HepG2 (cell line): ENCODE measurements at regions not wholly inside any gene's neighbourhood (a gene's known extent, or its start where the extent isn't known, plus 50 kb on each side); places are given as distances from the start of the nearest gene placed in this dataset.

Source experiments
- ATAC-seq: fragments of 200-7000 bp; cut with Tn5 transposase; 3 replicates; pipeline ENCODE4 v1.9.1; 2020; ENCODE audit warnings: mild to moderate bottlenecking, moderate library complexity
- BruUV-seq: library from RNA; stranded (reverse); fragments of 400-500 nt; replicated peaks from 2 replicates; lab custom pipeline; 2021; lab: Mats Ljungman, UMichigan
- CTCF ChIA-PET: fragments of 300-600 bp; formaldehyde crosslinking; extraction: SDS; loops from one replicate; lab custom pipeline; 2021; ENCODE audit warnings: low total read pairs, inconsistent platforms, low intra/inter-chr PET ratio; lab: Yijun Ruan, JAX
- POLR2A ChIA-PET: fragments of 350-600 bp; sonication (Branson Sonifier 250); formaldehyde crosslinking; loops from one replicate; lab custom pipeline; 2020; ENCODE audit warnings: antibody characterized with exemption, inconsistent platforms; lab: Yijun Ruan, JAX
- DNase-seq: peaks from one replicate; pipeline ENCODE4 v3.0.0-alpha.2; 2015; ENCODE audit warnings: low spot score
- FAIRE-seq: peaks from 3 replicates; lab custom pipeline; 2011; peaks lifted over from hg19 to GRCh38; lab: Jason Lieb, UNC
- H2AFZ ChIP-seq: one replicate; pipeline ENCODE4 v1.6.1; 2011; ENCODE audit warnings: low read length, inconsistent platforms
- H3K27ac ChIP-seq: fragments of 300-600 bp; 3 replicates; pipeline ENCODE4 v1.8.0; 2011; ENCODE audit warnings: mixed run types, mild to moderate bottlenecking, mixed read lengths, low read length, inconsistent platforms; ENCODE audit not compliant: insufficient read depth; ENCODE audit errors: extremely low read length
- H3K27me3 ChIP-seq, 2 experiments: fragments of 200-600 bp in 1 of 2; 2 replicates in 1 of 2; 3 replicates in 1 of 2; pipeline versions ENCODE4 v1.6.0 to v1.8.0; 2011; ENCODE audit warnings: low read length in 2 of 2, mild to moderate bottlenecking in 2 of 2, moderate library complexity in 2 of 2, inconsistent platforms in 1 of 2; ENCODE audit not compliant: insufficient read depth in 2 of 2, control insufficient read depth in 1 of 2
- H3K36me3 ChIP-seq, 2 experiments: fragments of 200-600 bp in 1 of 2; replicated peaks in 1 of 2; 2 replicates in 1 of 2; 3 replicates in 1 of 2; pipeline versions ENCODE4 v1.5.1 to v1.8.0; 2011; ENCODE audit warnings: low read length in 2 of 2, inconsistent platforms in 1 of 2; ENCODE audit not compliant: insufficient read depth in 2 of 2, control insufficient read depth in 1 of 2
- H3K4me1 ChIP-seq: 2 replicates; pipeline ENCODE4 v1.5.1; 2012; ENCODE audit warnings: low read length, inconsistent platforms; ENCODE audit not compliant: insufficient read depth
- H3K4me2 ChIP-seq: 2 replicates; pipeline ENCODE4 v1.6.0; 2011; ENCODE audit warnings: low read depth, low read length, inconsistent platforms
- H3K4me3 ChIP-seq, 3 experiments: fragments of 200-600 bp in 1 of 3; sonication (generic), shearing (Covaris generic) in 1 of 3; replicated peaks in 1 of 3; 2 replicates each; pipeline ENCODE4 v1.5.1; 2011 to 2016; ENCODE audit warnings: low read length in 3 of 3, inconsistent platforms in 2 of 3, low read depth in 2 of 3, mild to moderate bottlenecking in 2 of 3, control low read depth in 1 of 3, mixed read lengths in 1 of 3; ENCODE audit not compliant: insufficient read depth in 1 of 3
- H3K79me2 ChIP-seq: one replicate; pipeline ENCODE4 v1.6.1; 2011; ENCODE audit warnings: low read length, inconsistent platforms; ENCODE audit not compliant: insufficient read depth
- H3K9ac ChIP-seq: 2 replicates; pipeline ENCODE4 v1.6.0; 2011; ENCODE audit warnings: mild to moderate bottlenecking, low read depth, low read length, inconsistent platforms; ENCODE audit not compliant: insufficient read depth
- H3K9me3 ChIP-seq: 2 replicates; pipeline ENCODE4 v1.5.1; 2012; ENCODE audit warnings: mild to moderate bottlenecking, low read length
- H4K20me1 ChIP-seq: 2 replicates; pipeline ENCODE4 v1.6.0; 2011; ENCODE audit warnings: inconsistent platforms, mild to moderate bottlenecking, low read length, moderate library complexity; ENCODE audit not compliant: insufficient read depth
- ATAD3A ChIP-seq: sonication (generic); formaldehyde crosslinking; IDR thresholded peaks from 2 replicates; pipeline ENCODE4 v1.4.0; 2020; ENCODE audit warnings: missing genetic modification reagents
- CAMTA2 ChIP-seq: sonication (generic); formaldehyde crosslinking; IDR thresholded peaks from 2 replicates; pipeline ENCODE4 v1.4.0; 2020; ENCODE audit warnings: mild to moderate bottlenecking, missing genetic modification reagents, borderline replicate concordance
- DMAP1 ChIP-seq: IDR thresholded peaks from 2 replicates; pipeline ENCODE4 v1.6.1; 2016
- FOXK2 ChIP-seq: fragments of 450-650 bp; IDR thresholded peaks from 2 replicates; pipeline ENCODE4 v1.6.1; 2016
- HCFC1 ChIP-seq: fragments of 150-350 bp; IDR thresholded peaks from 2 replicates; pipeline ENCODE4 v1.6.1; 2014; ENCODE audit warnings: low read depth, low read length
- JDP2 ChIP-seq: sonication (generic); formaldehyde crosslinking; IDR thresholded peaks from 2 replicates; pipeline ENCODE4 v1.8.1; 2022; ENCODE audit warnings: missing genetic modification reagents, borderline replicate concordance
- KLF13 ChIP-seq: sonication (generic); formaldehyde crosslinking; IDR thresholded peaks from 2 replicates; pipeline ENCODE4 v1.4.0; 2020; ENCODE audit warnings: mild to moderate bottlenecking, missing genetic modification reagents
- MTA3 ChIP-seq: sonication (generic); formaldehyde crosslinking; IDR thresholded peaks from 2 replicates; pipeline ENCODE4 v1.4.0; 2020; ENCODE audit warnings: missing genetic modification reagents
- MYC ChIP-seq: sonication (generic); formaldehyde crosslinking; IDR thresholded peaks from 2 replicates; pipeline ENCODE4 v1.9.0; 2021; ENCODE audit warnings: missing genetic modification reagents, borderline replicate concordance
- MYNN ChIP-seq: sonication (generic); formaldehyde crosslinking; IDR thresholded peaks from 2 replicates; pipeline ENCODE4 v1.4.0; 2020; ENCODE audit warnings: mild to moderate bottlenecking, low read depth, missing genetic modification reagents
- NCOA2 ChIP-seq: sonication (generic); formaldehyde crosslinking; IDR thresholded peaks from 2 replicates; pipeline ENCODE4 v1.8.0; 2022; ENCODE audit warnings: inconsistent platforms
- NONO ChIP-seq, 2 experiments: fragments of 450-650 bp in 1 of 2; sonication (generic) in 1 of 2; formaldehyde crosslinking in 1 of 2; IDR thresholded peaks in 1 of 2; conservative IDR thresholded peaks in 1 of 2; 2 replicates each; pipeline versions ENCODE4 v1.6.1 to v1.8.0; 2017 to 2022; ENCODE audit warnings: mild to moderate bottlenecking in 1 of 2, missing genetic modification reagents in 1 of 2, moderate library complexity in 1 of 2
- RAD21 ChIP-seq: fragments of 450-650 bp; formaldehyde crosslinking; IDR thresholded peaks from 2 replicates; pipeline ENCODE4 v1.5.0; 2020; ENCODE audit warnings: mild to moderate bottlenecking
- ZFP36 ChIP-seq: fragments of 150-350 bp; IDR thresholded peaks from 2 replicates; pipeline ENCODE4 v1.6.1; 2018; ENCODE audit warnings: borderline replicate concordance, low read length, low read depth; ENCODE audit not compliant: partially characterized antibody
- ZNF12 ChIP-seq: sonication (generic); formaldehyde crosslinking; IDR thresholded peaks from 2 replicates; pipeline ENCODE4 v1.5.0; 2020; ENCODE audit warnings: missing genetic modification reagents
- ZNF136 ChIP-seq: sonication (generic); formaldehyde crosslinking; IDR thresholded peaks from 2 replicates; pipeline ENCODE4 v1.8.1; 2022; ENCODE audit warnings: low read depth, mild to moderate bottlenecking, moderate library complexity, missing genetic modification reagents
- ZNF33B ChIP-seq: sonication (generic); formaldehyde crosslinking; IDR thresholded peaks from 2 replicates; pipeline ENCODE4 v1.5.1; 2020; ENCODE audit warnings: mild to moderate bottlenecking, missing genetic modification reagents
- ZNF547 ChIP-seq: sonication (generic); formaldehyde crosslinking; IDR thresholded peaks from 2 replicates; pipeline ENCODE4 v1.5.1; 2020; ENCODE audit warnings: mild to moderate bottlenecking, missing genetic modification reagents
- WGBS: methylation state at CpG from one replicate; pipeline ENCODE4 v1.1.6; 2017; ENCODE audit warnings: low lambda C conversion rate; 5-methylcytosine and 5-hydroxymethylcytosine counted together
- in situ Hi-C: cut with HindIII; loops from 2 replicates; pipeline ENCODE4 v1.10.0; 2017; ENCODE audit warnings: low pct_unique_long_range_greater_than_20kb; ENCODE audit not compliant: extremely low pct_ligation_motif_present
- intact Hi-C: fragments of 100-400 bp; cut with micrococcal nuclease; formaldehyde crosslinking; loops from one replicate; pipeline ENCODE4 v1.10.0; 2022; ENCODE audit not compliant: unreplicated experiment
- TF ChIP-seq, protein P1 (sequence below): sonication (generic); formaldehyde crosslinking; IDR thresholded peaks from 2 replicates; pipeline ENCODE4 v1.8.0; 2022; ENCODE audit warnings: mild to moderate bottlenecking, missing genetic modification reagents, moderate library complexity
- TF ChIP-seq, protein P2 (sequence below): sonication (generic); formaldehyde crosslinking; IDR thresholded peaks from 2 replicates; pipeline ENCODE4 v1.4.0; 2020; ENCODE audit warnings: missing genetic modification reagents

DNA sequence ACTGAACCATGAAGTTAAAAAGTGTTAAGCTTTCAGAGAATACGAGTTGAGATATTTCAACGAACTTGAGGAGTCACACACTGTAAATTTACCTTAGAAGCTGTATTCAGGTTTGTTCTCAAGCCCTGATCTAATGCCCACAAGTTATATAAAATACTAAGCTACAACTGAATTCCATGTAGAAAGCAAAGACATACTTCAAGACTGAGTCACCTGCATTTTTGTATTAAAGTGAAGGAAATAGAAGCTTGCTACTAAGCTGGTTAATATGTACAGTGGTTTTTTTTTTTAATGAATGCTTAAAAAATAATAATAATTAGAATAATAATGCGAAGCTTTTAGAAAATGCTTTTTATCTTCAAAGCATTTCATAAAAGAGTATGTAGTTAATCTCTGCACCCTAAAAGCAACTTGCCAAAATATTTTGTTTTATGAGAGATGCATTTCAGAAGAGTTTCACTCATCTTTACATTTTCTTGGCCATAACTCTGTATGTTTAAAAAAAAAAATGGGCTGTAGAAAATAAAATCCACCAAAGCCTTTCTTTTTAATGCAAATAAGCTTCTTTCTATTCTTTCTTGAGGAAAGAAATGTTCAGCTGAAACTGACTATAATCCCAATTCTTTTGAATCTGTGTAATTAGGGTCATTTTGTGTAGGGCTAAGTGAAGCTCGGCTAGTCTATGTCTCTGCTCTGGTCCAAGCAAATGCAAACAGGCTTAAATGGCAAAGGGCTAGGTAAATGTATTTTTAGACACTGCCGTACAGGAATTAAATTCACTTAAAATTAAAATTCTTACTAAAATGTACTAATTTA lies 1047.5 kb upstream of the FLRT2 start:
- no peak overlapping the region for H3K4me2 ChIP-seq
- 21% methylated on average over 5 of the region's 5 CpGs for WGBS
- no peak for TF ChIP-seq ATAD3A
- no peak for TF ChIP-seq HCFC1
- no peak for TF ChIP-seq JDP2 (CRISPR knock-in tag)
- TF ChIP-seq ZNF33B (CRISPR knock-in tag), result no peak
- no peak for TF ChIP-seq ZFP36
- TF ChIP-seq, protein P1, sequence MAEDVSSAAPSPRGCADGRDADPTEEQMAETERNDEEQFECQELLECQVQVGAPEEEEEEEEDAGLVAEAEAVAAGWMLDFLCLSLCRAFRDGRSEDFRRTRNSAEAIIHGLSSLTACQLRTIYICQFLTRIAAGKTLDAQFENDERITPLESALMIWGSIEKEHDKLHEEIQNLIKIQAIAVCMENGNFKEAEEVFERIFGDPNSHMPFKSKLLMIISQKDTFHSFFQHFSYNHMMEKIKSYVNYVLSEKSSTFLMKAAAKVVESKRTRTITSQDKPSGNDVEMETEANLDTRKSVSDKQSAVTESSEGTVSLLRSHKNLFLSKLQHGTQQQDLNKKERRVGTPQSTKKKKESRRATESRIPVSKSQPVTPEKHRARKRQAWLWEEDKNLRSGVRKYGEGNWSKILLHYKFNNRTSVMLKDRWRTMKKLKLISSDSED (CRISPR knock-in tag), result no peak
- TF ChIP-seq ZNF136 (CRISPR knock-in tag), result no peak
- no peak for TF ChIP-seq ZNF12
- DNase-seq (no peak), FAIRE-seq (no peak), ATAC-seq (no peak)
- ChIA-PET CTCF (no interaction called here), POLR2A (no interaction called here)
- no peaks in the 10 kb centered on the region for H3K4me1 ChIP-seq
- H2AFZ ChIP-seq, result no peak overlapping the region
- no peak overlapping the region for H3K27ac ChIP-seq
- H3K36me3 ChIP-seq, result no peaks in the 10 kb centered on the region
- no peaks in the 10 kb centered on the region for H3K27me3 ChIP-seq
- H3K9ac ChIP-seq, result no peak overlapping the region
- in situ Hi-C loops, result no loop called here
- no peak overlapping the region for H3K4me3 ChIP-seq
- H4K20me1 ChIP-seq, result no peaks in the 10 kb centered on the region
- BruUV-seq, result no TSS peak
- no peaks in the 10 kb centered on the region for H3K79me2 ChIP-seq
- intact Hi-C loops, result no loop called here
- peaks cover 49% of the 10 kb centered on the region for H3K9me3 ChIP-seq

DNA sequence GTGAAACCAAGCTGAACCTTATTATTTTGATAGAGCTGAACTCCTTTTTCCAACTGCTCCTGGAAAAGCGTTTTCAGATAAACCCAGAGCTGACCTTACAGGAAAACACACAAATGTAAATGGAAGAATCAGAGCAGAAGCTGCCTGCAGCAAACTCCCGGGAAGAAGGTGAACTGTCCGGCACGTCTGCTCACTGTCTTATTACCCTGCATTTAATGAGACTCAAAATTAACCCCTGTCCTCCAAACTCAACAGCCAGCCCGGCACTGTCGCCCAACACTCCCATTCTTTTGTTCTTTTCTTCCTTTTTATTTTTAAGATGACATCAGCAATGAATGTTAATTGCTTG lies 1046.9 kb upstream of the FLRT2 start:
- CTCF ChIA-PET, result no interaction called here
- H4K20me1 ChIP-seq, result no peaks in the 10 kb centered on the region
- no TSS peak for BruUV-seq
- no peak overlapping the region for H2AFZ ChIP-seq
- H3K9me3 ChIP-seq, result peaks cover 50% of the 10 kb centered on the region
- FAIRE-seq, result no peak
- in situ Hi-C loops, result no loop called here
- no peak overlapping the region for H3K9ac ChIP-seq
- H3K4me3 ChIP-seq, result no peak overlapping the region
- POLR2A ChIA-PET, result no interaction called here
- no peak for DNase-seq
- H3K4me1 ChIP-seq, result no peaks in the 10 kb centered on the region
- H3K79me2 ChIP-seq, result no peaks in the 10 kb centered on the region
- H3K36me3 ChIP-seq, result no peaks in the 10 kb centered on the region
- no peaks in the 10 kb centered on the region for H3K27me3 ChIP-seq
- H3K4me2 ChIP-seq, result no peak overlapping the region
- H3K27ac ChIP-seq, result no peak overlapping the region
- 2% methylated on average over 6 of the region's 6 CpGs for WGBS
- no peak for ATAC-seq
- intact Hi-C loops, result no loop called here
- TF ChIP-seq CAMTA2 (CRISPR knock-in tag) (no peak), NONO (IDR thresholded peaks at IDR 0.05) (no peak), NONO (CRISPR knock-in tag; conservative IDR thresholded peaks at IDR 0.05) (no peak), DMAP1 (no peak), FOXK2 (no peak), RAD21 (no peak), MYC (CRISPR knock-in tag) (no peak), MTA3 (CRISPR knock-in tag) (no peak), MYNN (CRISPR knock-in tag) (no peak), ZNF547 (no peak), KLF13 (CRISPR knock-in tag) (no peak), NCOA2 (CRISPR knock-in tag) (no peak)
- TF ChIP-seq, protein P2, sequence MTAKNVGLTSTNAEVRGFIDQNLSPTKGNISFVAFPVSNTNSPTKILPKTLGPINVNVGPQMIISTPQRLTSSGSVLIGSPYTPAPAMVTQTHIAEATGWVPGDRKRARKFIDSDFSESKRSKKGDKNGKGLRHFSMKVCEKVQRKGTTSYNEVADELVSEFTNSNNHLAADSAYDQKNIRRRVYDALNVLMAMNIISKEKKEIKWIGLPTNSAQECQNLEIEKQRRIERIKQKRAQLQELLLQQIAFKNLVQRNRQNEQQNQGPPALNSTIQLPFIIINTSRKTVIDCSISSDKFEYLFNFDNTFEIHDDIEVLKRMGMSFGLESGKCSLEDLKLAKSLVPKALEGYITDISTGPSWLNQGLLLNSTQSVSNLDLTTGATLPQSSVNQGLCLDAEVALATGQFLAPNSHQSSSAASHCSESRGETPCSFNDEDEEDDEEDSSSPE (CRISPR knock-in tag), result no peak
